ENCODE measurements at regions not wholly inside any gene's neighbourhood (a gene's known extent, or its start where the extent isn't known, plus 50 kb on each side); places are given as distances from the start of the nearest gene placed in this dataset.

GRCh38 chr7:26007510-26007909 is 144.5 kb upstream of the NFE2L3 start:
- no TSS peak for BruUV-seq (replicated peaks)
- H3K36me3 ChIP-seq (ENCODE audit: control insufficient read depth in 1 of 2, insufficient read depth in 2 of 2, low read length in 2 of 2) = no peaks in the 10 kb centered on the region
- ChIA-PET POLR2A (no interaction called here), RAD21 (ENCODE audit: low non-redundant PET in 1 of 2, low total read pairs in 2 of 2, uncharacterized antibody in 2 of 2, unreplicated experiment in 2 of 2) (no interaction called here), CTCF (no interaction called here)
- no peaks in the 10 kb centered on the region for H3K9me2 ChIP-seq (ENCODE audit: insufficient read depth)
- no peaks in the 10 kb centered on the region for H4K20me1 ChIP-seq (ENCODE audit: insufficient read depth)
- no peak overlapping the region for H3K27ac ChIP-seq (ENCODE audit: low read depth, low read length)
- H3K79me2 ChIP-seq (ENCODE audit: insufficient read depth, low read length) = no peaks in the 10 kb centered on the region
- no peak for ATAC-seq
- no peaks in the 10 kb centered on the region for H3K27me3 ChIP-seq (ENCODE audit: insufficient read depth, low read length)
- H3K4me3 ChIP-seq (replicated peaks in 1 of 2; ENCODE audit: low read depth in 1 of 2, low read length in 2 of 2) = no peak overlapping the region
- no peak for DNase-seq (ENCODE audit: low read depth, low spot score)
- H2AFZ ChIP-seq (ENCODE audit: low read depth, low read length, poor library complexity, severe bottlenecking) = no peak overlapping the region
- no peaks in the 10 kb centered on the region for H3K9me3 ChIP-seq (ENCODE audit: control insufficient read depth in 1 of 2, insufficient read depth in 1 of 2, low read depth in 1 of 2, low read length in 2 of 2)
- TF ChIP-seq POLR2AphosphoS5 (IDR thresholded peaks at IDR 0.05; ENCODE audit: low read depth, low read length) (no peak), SP1 (IDR thresholded peaks at IDR 0.05; ENCODE audit: low read depth) (no peak), FOSL1 (IDR thresholded peaks at IDR 0.05; ENCODE audit: low read depth) (no peak), POLR2A (IDR thresholded peaks at IDR 0.05; ENCODE audit: borderline replicate concordance, extremely low read depth, insufficient read depth, insufficient read length) (no peak), CBX3 (IDR thresholded peaks at IDR 0.05; ENCODE audit: low read depth) (no peak), YY1 (IDR thresholded peaks at IDR 0.05; ENCODE audit: extremely low read depth, insufficient replicate concordance, low read depth, low read length) (no peak), SRF (IDR thresholded peaks at IDR 0.05; ENCODE audit: low read depth) (no peak), SIN3A (IDR thresholded peaks at IDR 0.05; ENCODE audit: low read depth) (no peak), ZNF274 (IDR thresholded peaks at IDR 0.05; ENCODE audit: low read depth, low read length) (no peak), JUND (IDR thresholded peaks at IDR 0.05) (no peak), EZH2phosphoT487 (IDR thresholded peaks at IDR 0.05; ENCODE audit: borderline replicate concordance) (no peak), CEBPB (IDR thresholded peaks at IDR 0.05; ENCODE audit: low read depth) (no peak), RAD21 (IDR thresholded peaks at IDR 0.05; ENCODE audit: low read depth) (no peak), TCF7L2 (IDR thresholded peaks at IDR 0.05; ENCODE audit: borderline replicate concordance, extremely low read depth, insufficient read depth, insufficient read length) (no peak), ELF1 (IDR thresholded peaks at IDR 0.05; ENCODE audit: borderline replicate concordance, low read depth) (no peak)
- TF ChIP-seq, protein P1, sequence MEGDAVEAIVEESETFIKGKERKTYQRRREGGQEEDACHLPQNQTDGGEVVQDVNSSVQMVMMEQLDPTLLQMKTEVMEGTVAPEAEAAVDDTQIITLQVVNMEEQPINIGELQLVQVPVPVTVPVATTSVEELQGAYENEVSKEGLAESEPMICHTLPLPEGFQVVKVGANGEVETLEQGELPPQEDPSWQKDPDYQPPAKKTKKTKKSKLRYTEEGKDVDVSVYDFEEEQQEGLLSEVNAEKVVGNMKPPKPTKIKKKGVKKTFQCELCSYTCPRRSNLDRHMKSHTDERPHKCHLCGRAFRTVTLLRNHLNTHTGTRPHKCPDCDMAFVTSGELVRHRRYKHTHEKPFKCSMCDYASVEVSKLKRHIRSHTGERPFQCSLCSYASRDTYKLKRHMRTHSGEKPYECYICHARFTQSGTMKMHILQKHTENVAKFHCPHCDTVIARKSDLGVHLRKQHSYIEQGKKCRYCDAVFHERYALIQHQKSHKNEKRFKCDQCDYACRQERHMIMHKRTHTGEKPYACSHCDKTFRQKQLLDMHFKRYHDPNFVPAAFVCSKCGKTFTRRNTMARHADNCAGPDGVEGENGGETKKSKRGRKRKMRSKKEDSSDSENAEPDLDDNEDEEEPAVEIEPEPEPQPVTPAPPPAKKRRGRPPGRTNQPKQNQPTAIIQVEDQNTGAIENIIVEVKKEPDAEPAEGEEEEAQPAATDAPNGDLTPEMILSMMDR (IDR thresholded peaks at IDR 0.05 in 2 of 3, conservative IDR thresholded peaks at IDR 0.05 in 1 of 3; ENCODE audit: borderline replicate concordance in 1 of 3, insufficient read depth in 1 of 3, low read depth in 2 of 3, low read length in 2 of 3) = no peak
- TF ChIP-seq, protein P2, sequence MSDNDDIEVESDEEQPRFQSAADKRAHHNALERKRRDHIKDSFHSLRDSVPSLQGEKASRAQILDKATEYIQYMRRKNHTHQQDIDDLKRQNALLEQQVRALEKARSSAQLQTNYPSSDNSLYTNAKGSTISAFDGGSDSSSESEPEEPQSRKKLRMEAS (IDR thresholded peaks at IDR 0.05) = no peak
- TF ChIP-seq, protein P3, sequence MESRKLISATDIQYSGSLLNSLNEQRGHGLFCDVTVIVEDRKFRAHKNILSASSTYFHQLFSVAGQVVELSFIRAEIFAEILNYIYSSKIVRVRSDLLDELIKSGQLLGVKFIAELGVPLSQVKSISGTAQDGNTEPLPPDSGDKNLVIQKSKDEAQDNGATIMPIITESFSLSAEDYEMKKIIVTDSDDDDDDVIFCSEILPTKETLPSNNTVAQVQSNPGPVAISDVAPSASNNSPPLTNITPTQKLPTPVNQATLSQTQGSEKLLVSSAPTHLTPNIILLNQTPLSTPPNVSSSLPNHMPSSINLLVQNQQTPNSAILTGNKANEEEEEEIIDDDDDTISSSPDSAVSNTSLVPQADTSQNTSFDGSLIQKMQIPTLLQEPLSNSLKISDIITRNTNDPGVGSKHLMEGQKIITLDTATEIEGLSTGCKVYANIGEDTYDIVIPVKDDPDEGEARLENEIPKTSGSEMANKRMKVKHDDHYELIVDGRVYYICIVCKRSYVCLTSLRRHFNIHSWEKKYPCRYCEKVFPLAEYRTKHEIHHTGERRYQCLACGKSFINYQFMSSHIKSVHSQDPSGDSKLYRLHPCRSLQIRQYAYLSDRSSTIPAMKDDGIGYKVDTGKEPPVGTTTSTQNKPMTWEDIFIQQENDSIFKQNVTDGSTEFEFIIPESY (IDR thresholded peaks at IDR 0.05; ENCODE audit: extremely low read depth, insufficient replicate concordance, low read length) = no peak
- H3K9ac ChIP-seq (ENCODE audit: low read length) = no peak overlapping the region
- no peak overlapping the region for H3K4me2 ChIP-seq (ENCODE audit: low read length)
- intact Hi-C loops (cut with micrococcal nuclease) = no loop called here
- no peaks in the 10 kb centered on the region for H3K4me1 ChIP-seq (ENCODE audit: control insufficient read depth in 1 of 2, insufficient read depth in 2 of 2, low read length in 2 of 2)

Data from HCT116 (cell line).